SK-N-SH (cell line): ENCODE measurements at regions not wholly inside any gene's neighbourhood (a gene's known extent, or its start where the extent isn't known, plus 50 kb on each side); places are given as distances from the start of the nearest gene placed in this dataset.

Experiments
- CTCF ChIA-PET: fragments of 300-600, 350-600 bp; formaldehyde crosslinking; extraction: SDS; loops from one replicate; lab custom pipeline; 2021; lab: Yijun Ruan, JAX
- POLR2A ChIA-PET: fragments of 350-600 bp; sonication (Branson Sonifier 250); formaldehyde crosslinking; extraction: SDS; loops from one replicate; lab custom pipeline; 2020; ENCODE audit warnings: antibody characterized with exemption, inconsistent platforms; lab: Yijun Ruan, JAX
- DNase-seq: peaks from one replicate; pipeline ENCODE4 v3.0.0; 2012
- H2AFZ ChIP-seq: fragments of 200-600 bp; sonication (generic); 2 replicates; pipeline ENCODE4 v1.8.1; 2016; ENCODE audit warnings: antibody characterized with exemption, mild to moderate bottlenecking, low read depth
- H3F3A ChIP-seq: fragments of 200-600 bp; sonication (generic); replicated peaks from 2 replicates; pipeline ENCODE3; 2016; ENCODE audit warnings: antibody characterized with exemption, mild to moderate bottlenecking; ENCODE audit not compliant: insufficient read depth
- H3K27ac ChIP-seq, 2 experiments: fragments of 200-500 bp in 1 of 2; fragments of 200-600 bp in 1 of 2; sonication (Bioruptor generic) in 1 of 2; sonication (generic), shearing (Covaris generic) in 1 of 2; 2 replicates each; pipeline versions ENCODE4 v1.5.1 to v1.6.1; 2014 to 2016; ENCODE audit warnings: low read depth in 2 of 2, inconsistent platforms in 1 of 2, low read length in 1 of 2, mild to moderate bottlenecking in 1 of 2, mixed read lengths in 1 of 2
- H3K27me3 ChIP-seq: fragments of 200-600 bp; sonication (generic), shearing (Covaris generic); 2 replicates; pipeline ENCODE4 v1.6.1; 2016; ENCODE audit warnings: mixed run types; ENCODE audit not compliant: insufficient read depth
- H3K36me3 ChIP-seq, 2 experiments: fragments of 200-500 bp in 1 of 2; fragments of 200-600 bp in 1 of 2; sonication (Bioruptor generic) in 1 of 2; sonication (generic) in 1 of 2; replicated peaks in 1 of 2; 2 replicates each; pipeline versions ENCODE3 to v1.5.1; 2014 to 2016; ENCODE audit warnings: low read length in 1 of 2, mild to moderate bottlenecking in 1 of 2; ENCODE audit not compliant: insufficient read depth in 2 of 2, control insufficient read depth in 1 of 2
- H3K4me1 ChIP-seq, 2 experiments: fragments of 200-500 bp in 1 of 2; fragments of 200-600 bp in 1 of 2; sonication (Bioruptor generic) in 1 of 2; sonication (generic), shearing (Covaris generic) in 1 of 2; 2 replicates each; pipeline versions ENCODE4 v1.5.1 to v1.6.1; 2014 to 2016; ENCODE audit warnings: low read depth in 1 of 2, low read length in 1 of 2, mixed run types in 1 of 2; ENCODE audit not compliant: insufficient read depth in 2 of 2, control insufficient read depth in 1 of 2
- H3K4me2 ChIP-seq: fragments of 200-600 bp; sonication (generic), shearing (Covaris generic); 2 replicates; pipeline ENCODE4 v1.6.1; 2017; ENCODE audit warnings: mixed run types
- H3K4me3 ChIP-seq, 2 experiments: fragments of 200-500 bp in 1 of 2; fragments of 200-600 bp in 1 of 2; sonication (Bioruptor generic) in 1 of 2; sonication (generic), shearing (Covaris generic) in 1 of 2; 2 replicates each; pipeline versions ENCODE4 v1.5.1 to v1.8.1; 2014 to 2016; ENCODE audit warnings: low read depth in 2 of 2, inconsistent platforms in 1 of 2, low read length in 1 of 2, mild to moderate bottlenecking in 1 of 2, mixed read lengths in 1 of 2, moderate library complexity in 1 of 2
- H3K79me2 ChIP-seq: fragments of 200-600 bp; sonication (generic); 2 replicates; pipeline ENCODE4 v1.8.1; 2017; ENCODE audit warnings: mild to moderate bottlenecking; ENCODE audit not compliant: insufficient read depth
- H3K9ac ChIP-seq: fragments of 200-600 bp; sonication (generic); 2 replicates; pipeline ENCODE4 v1.6.1; 2017; ENCODE audit warnings: mixed run types
- H3K9me2 ChIP-seq: fragments of 200-600 bp; sonication (generic); 2 replicates; pipeline ENCODE4 v1.6.1; 2017; ENCODE audit warnings: mixed run types
- H3K9me3 ChIP-seq: fragments of 200-600 bp; sonication (generic); 2 replicates; pipeline ENCODE4 v1.6.1; 2017; ENCODE audit warnings: mixed run types, mild to moderate bottlenecking, moderate library complexity
- H4K20me1 ChIP-seq: fragments of 200-600 bp; sonication (generic); 2 replicates; pipeline ENCODE4 v1.6.1; 2017; ENCODE audit warnings: mild to moderate bottlenecking, mixed run types; ENCODE audit not compliant: insufficient read depth
- CHD2 ChIP-seq: fragments of 150-350 bp; IDR thresholded peaks from 2 replicates; pipeline ENCODE4 v1.6.1; 2018; ENCODE audit warnings: low read length; ENCODE audit not compliant: partially characterized antibody
- ELF1 ChIP-seq: IDR thresholded peaks from 2 replicates; pipeline ENCODE4 v1.4.0; 2012
- EP300 ChIP-seq, 2 experiments: IDR thresholded peaks; 2 replicates each; pipeline versions ENCODE4 v1.4.0 to v1.6.1; 2012; ENCODE audit warnings: borderline replicate concordance in 1 of 2, low read depth in 1 of 2, low read length in 1 of 2
- EZH2phosphoT487 ChIP-seq: fragments of 200-600 bp; sonication (generic); IDR thresholded peaks from 2 replicates; pipeline ENCODE4 v1.6.1; 2017; ENCODE audit warnings: low read depth, mixed run types, mild to moderate bottlenecking, antibody characterized with exemption, moderate library complexity, borderline replicate concordance
- FOSL2 ChIP-seq: IDR thresholded peaks from 2 replicates; pipeline ENCODE4 v1.4.0; 2012; ENCODE audit warnings: low read depth, mild to moderate bottlenecking, moderate library complexity, borderline replicate concordance
- FOXJ3 ChIP-seq: sonication (generic); formaldehyde crosslinking; IDR thresholded peaks from 2 replicates; pipeline ENCODE4 v1.5.1; 2020; ENCODE audit warnings: mild to moderate bottlenecking, missing genetic modification reagents
- GABPA ChIP-seq: IDR thresholded peaks from 2 replicates; pipeline ENCODE4 v1.4.0; 2012; ENCODE audit warnings: low read depth, mild to moderate bottlenecking
- MEF2A ChIP-seq: IDR thresholded peaks from 2 replicates; pipeline ENCODE4 v1.4.0; 2012; ENCODE audit warnings: low read depth, borderline replicate concordance
- MXI1 ChIP-seq: IDR thresholded peaks from 2 replicates; pipeline ENCODE4 v1.6.1; 2012; ENCODE audit warnings: mild to moderate bottlenecking, low read depth, low read length, improper control_type of control experiment
- POLR2AphosphoS5 ChIP-seq: IDR thresholded peaks from 2 replicates; pipeline ENCODE4 v1.6.1; 2012; ENCODE audit warnings: low read depth, low read length
- RFX5 ChIP-seq: IDR thresholded peaks from 2 replicates; pipeline ENCODE4 v1.6.1; 2012; ENCODE audit warnings: mild to moderate bottlenecking, improper control_type of control experiment, low read length
- TAF1 ChIP-seq: IDR thresholded peaks from 2 replicates; pipeline ENCODE4 v1.6.1; 2012; ENCODE audit warnings: low read depth, mild to moderate bottlenecking, low read length, moderate library complexity, borderline replicate concordance
- YY1 ChIP-seq: IDR thresholded peaks from 2 replicates; pipeline ENCODE4 v1.4.0; 2012; ENCODE audit warnings: low read depth, mild to moderate bottlenecking
- WGBS: methylation state at CpG from one replicate; pipeline ENCODE4 v1.1.6; 2017; ENCODE audit warnings: low lambda C conversion rate; 5-methylcytosine and 5-hydroxymethylcytosine counted together
- TF ChIP-seq, protein P1 (sequence below): IDR thresholded peaks from 2 replicates; pipeline ENCODE4 v1.4.0; 2012; ENCODE audit warnings: low read depth, borderline replicate concordance

DNA sequence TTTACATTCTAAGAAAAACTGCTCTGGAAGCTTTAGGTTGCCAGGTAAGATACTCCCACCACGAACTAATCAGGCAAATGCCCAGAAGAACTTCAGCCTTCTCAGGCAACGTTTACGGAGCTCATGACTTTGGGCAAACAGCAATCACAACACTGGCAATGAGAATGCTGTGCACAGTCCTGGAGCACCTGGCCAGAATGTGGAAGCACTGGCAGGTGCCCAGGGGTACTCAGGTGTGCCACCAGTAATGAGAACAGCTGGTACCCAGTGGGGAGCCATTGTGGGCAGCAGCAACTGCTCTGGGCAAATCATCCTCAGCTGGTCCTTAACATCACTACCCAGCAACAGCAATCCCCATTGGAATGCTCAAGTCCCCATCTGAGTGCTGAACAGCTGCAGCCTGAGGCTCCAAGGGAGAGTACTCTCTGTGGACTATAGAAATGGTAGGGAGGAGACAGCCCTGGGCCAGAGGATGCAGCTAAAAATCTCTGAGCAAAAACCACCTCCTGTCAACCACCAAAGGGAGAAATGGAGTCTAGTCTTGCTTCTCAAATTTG, 210.0 kb downstream of the FOXO1 start:
- Histone ChIP-seq H3K9me3 (no peaks in the 10 kb centered on the region), H3K4me3 (no peak overlapping the region), H2AFZ (no peak overlapping the region), H3K36me3 (no peaks in the 10 kb centered on the region), H3K4me1 (no peaks in the 10 kb centered on the region), H3K9ac (no peak overlapping the region), H4K20me1 (no peaks in the 10 kb centered on the region), H3K27me3 (no peaks in the 10 kb centered on the region), H3K9me2 (no peaks in the 10 kb centered on the region), H3K4me2 (no peak overlapping the region), H3K79me2 (no peaks in the 10 kb centered on the region), H3F3A (no peaks in the 10 kb centered on the region), H3K27ac (no peak overlapping the region)
- ChIA-PET CTCF (interaction anchor here (0.6 to 1.8 kb wide), 2 partner anchors 13 to 44 kb away, joined by 3 to 6 read pairs; no protein-coding TSS in a partner anchor), POLR2A (no interaction called here)
- TF ChIP-seq FOXJ3 (CRISPR knock-in tag) (no peak), YY1 (no peak), POLR2AphosphoS5 (no peak), MEF2A (no peak), RFX5 (no peak)
- TF ChIP-seq, protein P1, sequence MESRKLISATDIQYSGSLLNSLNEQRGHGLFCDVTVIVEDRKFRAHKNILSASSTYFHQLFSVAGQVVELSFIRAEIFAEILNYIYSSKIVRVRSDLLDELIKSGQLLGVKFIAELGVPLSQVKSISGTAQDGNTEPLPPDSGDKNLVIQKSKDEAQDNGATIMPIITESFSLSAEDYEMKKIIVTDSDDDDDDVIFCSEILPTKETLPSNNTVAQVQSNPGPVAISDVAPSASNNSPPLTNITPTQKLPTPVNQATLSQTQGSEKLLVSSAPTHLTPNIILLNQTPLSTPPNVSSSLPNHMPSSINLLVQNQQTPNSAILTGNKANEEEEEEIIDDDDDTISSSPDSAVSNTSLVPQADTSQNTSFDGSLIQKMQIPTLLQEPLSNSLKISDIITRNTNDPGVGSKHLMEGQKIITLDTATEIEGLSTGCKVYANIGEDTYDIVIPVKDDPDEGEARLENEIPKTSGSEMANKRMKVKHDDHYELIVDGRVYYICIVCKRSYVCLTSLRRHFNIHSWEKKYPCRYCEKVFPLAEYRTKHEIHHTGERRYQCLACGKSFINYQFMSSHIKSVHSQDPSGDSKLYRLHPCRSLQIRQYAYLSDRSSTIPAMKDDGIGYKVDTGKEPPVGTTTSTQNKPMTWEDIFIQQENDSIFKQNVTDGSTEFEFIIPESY: no peak
- no peak for DNase-seq
- 43% methylated on average over 3 of the region's 3 CpGs for WGBS

DNA sequence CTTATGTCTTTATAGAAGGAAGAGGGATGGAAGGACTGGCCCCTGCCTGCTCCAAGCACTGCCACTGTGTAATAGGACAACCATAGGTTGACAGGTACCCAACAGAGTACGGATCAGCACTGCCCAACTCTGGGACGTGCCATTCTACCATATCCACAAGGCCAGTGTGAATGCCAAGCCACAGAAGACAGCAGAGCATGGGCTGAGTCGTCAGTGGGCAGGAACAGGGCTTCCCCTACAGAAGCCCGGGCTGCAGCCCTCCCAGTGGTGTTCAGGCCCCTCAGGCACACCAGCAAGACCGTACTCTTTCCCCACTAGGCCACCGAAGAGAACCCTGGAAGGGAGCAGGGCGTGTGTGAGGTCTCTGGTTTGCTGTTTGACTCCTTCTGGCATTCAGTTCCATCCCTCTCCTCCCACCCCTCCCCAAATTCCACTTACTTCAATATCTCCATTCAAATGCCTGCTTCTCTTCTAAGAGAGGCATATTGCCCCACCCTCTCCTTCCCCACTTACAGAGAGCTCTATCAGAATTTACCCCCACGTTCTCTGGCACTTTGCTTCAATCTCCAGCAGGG, 209.4 kb downstream of the FOXO1 start:
- H4K20me1 ChIP-seq: no peaks in the 10 kb centered on the region
- no peaks in the 10 kb centered on the region for H3K27me3 ChIP-seq
- H3K4me1 ChIP-seq: no peaks in the 10 kb centered on the region
- DNase-seq: no peak
- H3K4me3 ChIP-seq: no peak overlapping the region
- H3K79me2 ChIP-seq: no peaks in the 10 kb centered on the region
- H3K9me2 ChIP-seq: no peaks in the 10 kb centered on the region
- ChIA-PET CTCF (no interaction called here), POLR2A (no interaction called here)
- H3F3A ChIP-seq: no peaks in the 10 kb centered on the region
- H3K27ac ChIP-seq: no peak overlapping the region
- WGBS: 43% methylated on average over 6 of the region's 8 CpGs
- TF ChIP-seq CHD2 (no peak), EZH2phosphoT487 (no peak), FOSL2 (no peak), RFX5 (no peak), POLR2AphosphoS5 (no peak), TAF1 (no peak), EP300 (IDR thresholded peaks at IDR 0.05; ENCODE audit: borderline replicate concordance in 1 of 2, low read depth in 1 of 2, low read length in 1 of 2) (no peak), GABPA (no peak), MXI1 (no peak), ELF1 (no peak)
- no peaks in the 10 kb centered on the region for H3K9me3 ChIP-seq
- no peak overlapping the region for H2AFZ ChIP-seq
- no peak overlapping the region for H3K9ac ChIP-seq
- H3K36me3 ChIP-seq: no peaks in the 10 kb centered on the region
- H3K4me2 ChIP-seq: no peak overlapping the region
